K562 (cell line): ENCODE measurements at regions not wholly inside any gene's neighbourhood (a gene's known extent, or its start where the extent isn't known, plus 50 kb on each side); places are given as distances from the start of the nearest gene placed in this dataset.

ENCODE experiments used
- ATAC-seq: fragments of 200-7000 bp; cut with Tn5 transposase; 3 replicates; pipeline ENCODE4 v1.9.1; 2020; ENCODE audit warnings: moderate library complexity
- BruUV-seq: library from RNA; stranded (reverse); fragments of 400-500 nt; replicated peaks from 2 replicates; lab custom pipeline; 2021; lab: Mats Ljungman, UMichigan
- CTCF ChIA-PET: fragments of 300-600 bp; formaldehyde crosslinking; extraction: SDS; loops from one replicate; lab custom pipeline; 2021; ENCODE audit warnings: low intra/inter-chr PET ratio; lab: Yijun Ruan, JAX
- POLR2A ChIA-PET: fragments of 300-600, 350-650 bp; sonication (Branson Sonifier 250); formaldehyde crosslinking; extraction: SDS; loops from one replicate; lab custom pipeline; 2021; ENCODE audit warnings: antibody characterized with exemption, inconsistent platforms; lab: Yijun Ruan, JAX
- DNase-seq, 4 experiments: peaks; one replicate each; pipeline versions ENCODE4 v3.0.0 to v3.0.0-alpha.2; 2011 to 2018; ENCODE audit warnings: low spot score in 3 of 4, mixed read lengths in 3 of 4; ENCODE audit errors: extremely low read depth in 1 of 4
- FAIRE-seq: peaks from 2 replicates; lab custom pipeline; 2011; peaks lifted over from hg19 to GRCh38; lab: Jason Lieb, UNC
- H2AFZ ChIP-seq: 2 replicates; pipeline ENCODE4 v1.6.0; 2011; ENCODE audit warnings: low read depth, low read length, control low read depth, inconsistent platforms
- H3K27ac ChIP-seq: fragments of 200-600 bp; 3 replicates; pipeline ENCODE4 v1.8.0; 2011; ENCODE audit warnings: low read depth, mild to moderate bottlenecking, control low read depth, inconsistent platforms, low read length, moderate library complexity, mixed read lengths; ENCODE audit errors: extremely low read depth
- H3K27me3 ChIP-seq, 2 experiments: fragments of 300-600 bp in 1 of 2; 2 replicates in 1 of 2; 3 replicates in 1 of 2; pipeline versions ENCODE4 v1.6.0 to v1.8.0; 2011; ENCODE audit warnings: inconsistent platforms in 2 of 2, low read length in 2 of 2, mild to moderate bottlenecking in 1 of 2, mixed read lengths in 1 of 2, moderate library complexity in 1 of 2; ENCODE audit not compliant: control insufficient read depth in 2 of 2, insufficient read depth in 2 of 2
- H3K36me3 ChIP-seq: fragments of 300-600 bp; 3 replicates; pipeline ENCODE4 v1.8.0; 2011; ENCODE audit warnings: mild to moderate bottlenecking, low read length, inconsistent platforms; ENCODE audit not compliant: control insufficient read depth, insufficient read depth
- H3K4me1 ChIP-seq, 2 experiments: fragments of 200-600 bp in 1 of 2; replicated peaks in 1 of 2; 2 replicates in 1 of 2; 3 replicates in 1 of 2; pipeline versions ENCODE4 v1.5.1 to v1.8.0; 2011; ENCODE audit warnings: inconsistent platforms in 2 of 2, low read length in 2 of 2, mild to moderate bottlenecking in 1 of 2, mixed read lengths in 1 of 2, moderate library complexity in 1 of 2; ENCODE audit not compliant: control insufficient read depth in 2 of 2, insufficient read depth in 2 of 2
- H3K4me2 ChIP-seq: 2 replicates; pipeline ENCODE4 v1.6.1; 2011; ENCODE audit warnings: low read length, control low read depth, inconsistent platforms, mixed read lengths; ENCODE audit not compliant: insufficient read depth
- H3K4me3 ChIP-seq: fragments of 200-600 bp; sonication (generic), shearing (Covaris generic); 2 replicates; pipeline ENCODE4 v1.5.1; 2016; ENCODE audit warnings: control low read depth, inconsistent platforms
- H3K79me2 ChIP-seq: fragments of 200-600 bp; 3 replicates; pipeline ENCODE4 v1.8.0; 2011; ENCODE audit warnings: low read length, inconsistent platforms; ENCODE audit not compliant: control insufficient read depth, insufficient read depth
- H3K9ac ChIP-seq, 2 experiments: 2 replicates each; pipeline versions ENCODE4 v1.6.0 to v1.6.1; 2011; ENCODE audit warnings: low read depth in 2 of 2, low read length in 2 of 2, control low read depth in 1 of 2, inconsistent platforms in 1 of 2, mild to moderate bottlenecking in 1 of 2, mixed read lengths in 1 of 2; ENCODE audit not compliant: insufficient read depth in 1 of 2
- H3K9me1 ChIP-seq: one replicate; pipeline ENCODE4 v1.6.0; 2011; ENCODE audit warnings: inconsistent platforms, mild to moderate bottlenecking, low read length, moderate library complexity; ENCODE audit not compliant: control insufficient read depth, insufficient read depth
- H3K9me3 ChIP-seq: replicated peaks from 2 replicates; pipeline ENCODE4 v1.5.1; 2011; ENCODE audit warnings: low read depth, low read length, inconsistent platforms; ENCODE audit not compliant: control insufficient read depth, insufficient read depth
- H4K20me1 ChIP-seq: replicated peaks from 2 replicates; pipeline ENCODE4 v1.6.1; 2011; ENCODE audit warnings: low read length, inconsistent platforms, mixed read lengths; ENCODE audit not compliant: control insufficient read depth, insufficient read depth
- CREM ChIP-seq: IDR thresholded peaks from 2 replicates; pipeline ENCODE4 v1.6.1; 2014; ENCODE audit warnings: antibody characterized with exemption, low read depth
- GATAD2A ChIP-seq: fragments of 450-650 bp; IDR thresholded peaks from 2 replicates; pipeline ENCODE4 v1.6.1; 2017
- KDM2B ChIP-seq: fragments of 250-450 bp; sonication (Bioruptor Pico); IDR thresholded peaks from 2 replicates; pipeline ENCODE4 v1.8.0; 2021; ENCODE audit warnings: mild to moderate bottlenecking, moderate library complexity
- RBM17 ChIP-seq: fragments of 200-400 bp; formaldehyde crosslinking; IDR thresholded peaks from 2 replicates; pipeline ENCODE4 v1.6.1; 2017; ENCODE audit warnings: low read depth, mild to moderate bottlenecking, low read length, borderline replicate concordance
- SMARCE1 ChIP-seq: fragments of 450-650 bp; IDR thresholded peaks from 2 replicates; pipeline ENCODE4 v1.7.1; 2016; ENCODE audit warnings: mild to moderate bottlenecking
- SRF ChIP-seq, 2 experiments: fragments of 250-450, 450-650 bp in 1 of 2; sonication (Bioruptor Pico) in 1 of 2; sonication (generic) in 1 of 2; formaldehyde crosslinking; IDR thresholded peaks; 2 replicates each; pipeline versions ENCODE4 v1.5.0 to v1.5.1; 2020 to 2022; ENCODE audit warnings: mild to moderate bottlenecking in 1 of 2, missing genetic modification reagents in 1 of 2
- TARDBP ChIP-seq: fragments of 450-650 bp; IDR thresholded peaks from 2 replicates; pipeline ENCODE4 v1.6.1; 2016
- ZNF124 ChIP-seq: sonication (generic); formaldehyde crosslinking; IDR thresholded peaks from 2 replicates; pipeline ENCODE4 v1.8.1; 2022; ENCODE audit warnings: missing genetic modification reagents
- ZNF23 ChIP-seq: fragments of 250-450 bp; sonication (Bioruptor Pico); IDR thresholded peaks from 2 replicates; pipeline ENCODE4 v1.4.0; 2020; ENCODE audit warnings: mild to moderate bottlenecking
- WGBS: fragments of 100-300 bp; shearing (Covaris generic); methylation state at CpG from one replicate; pipeline ENCODE4 v1.1.6; 2016; ENCODE audit warnings: low coverage, mixed read lengths; ENCODE audit not compliant: insufficient coverage; ENCODE audit errors: missing lambda C conversion rate; 5-methylcytosine and 5-hydroxymethylcytosine counted together
- in situ Hi-C: fragments of 300-500 bp; cut with MboI; formaldehyde crosslinking; loops from 4 replicates; pipeline ENCODE4 v1.15.0; 2018; ENCODE audit warnings: inconsistent platforms, mixed read lengths
- intact Hi-C: fragments of 100-400 bp; cut with micrococcal nuclease; formaldehyde crosslinking; loops from 2 replicates; pipeline ENCODE4 v1.14.2; 2022
- TF ChIP-seq, protein P1 (sequence below): sonication (generic); formaldehyde crosslinking; IDR thresholded peaks from 2 replicates; pipeline ENCODE4 v1.8.0; 2022; ENCODE audit warnings: mild to moderate bottlenecking, missing genetic modification reagents, borderline replicate concordance

DNA sequence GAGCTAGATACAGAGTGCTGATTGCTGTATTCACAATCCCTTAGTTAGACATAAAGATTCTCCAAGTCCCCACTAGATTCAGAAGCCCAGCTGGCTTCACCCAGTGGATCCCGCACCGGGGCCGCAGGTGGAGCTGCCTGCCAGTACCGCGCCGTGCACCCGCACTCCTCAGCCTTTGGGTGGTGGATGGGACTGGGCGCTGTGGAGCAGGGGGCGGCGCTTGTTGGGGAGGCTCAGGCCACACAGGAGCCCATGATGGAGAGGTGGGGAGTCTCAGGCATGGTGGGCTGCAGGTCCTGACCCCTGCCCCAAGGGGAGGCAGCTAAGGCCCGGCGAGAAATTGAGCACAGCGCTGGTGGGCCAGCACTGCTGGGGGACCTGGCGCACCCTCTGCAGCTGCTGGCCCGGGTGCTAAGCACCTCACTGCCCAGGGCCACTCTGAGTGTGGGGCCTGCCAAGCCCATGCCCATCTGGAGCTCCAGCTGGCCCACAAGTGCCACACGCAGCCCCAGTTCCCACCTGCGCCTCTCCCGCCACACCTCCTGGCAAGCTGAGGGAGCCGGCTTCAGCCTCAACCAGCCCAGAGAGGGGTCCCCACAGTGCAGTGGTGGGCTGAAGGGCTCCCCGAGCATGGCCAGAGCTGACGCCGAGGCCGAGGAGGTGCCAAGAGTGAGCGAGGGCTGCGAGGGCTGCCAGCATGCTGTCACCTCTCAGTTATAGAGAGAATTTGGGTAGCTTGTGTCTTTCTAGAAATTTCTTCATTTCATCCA lies 417.6 kb downstream of the METTL15 start:
- DNase-seq, result no peak
- in situ Hi-C loops (no loop called here), intact Hi-C loops (loop anchor here (5.0 kb wide), 1 partner anchor 819 kb away; no protein-coding TSS in a partner anchor)
- no peak overlapping the region for H3K9ac ChIP-seq
- POLR2A ChIA-PET, result interaction anchor here (0.6 kb wide), 2 partner anchors 21 to 716 kb away, joined by 3 read pairs; no protein-coding TSS in a partner anchor
- 11% methylated on average over 14 of the region's 25 CpGs for WGBS
- BruUV-seq, result no TSS peak
- H3K79me2 ChIP-seq, result no peaks in the 10 kb centered on the region
- no peaks in the 10 kb centered on the region for H3K9me1 ChIP-seq
- no peaks in the 10 kb centered on the region for H3K4me1 ChIP-seq
- H3K4me2 ChIP-seq, result no peak overlapping the region
- H4K20me1 ChIP-seq, result no peaks in the 10 kb centered on the region
- CTCF ChIA-PET, result no interaction called here
- H3K9me3 ChIP-seq, result no peaks in the 10 kb centered on the region
- TF ChIP-seq, protein P1, sequence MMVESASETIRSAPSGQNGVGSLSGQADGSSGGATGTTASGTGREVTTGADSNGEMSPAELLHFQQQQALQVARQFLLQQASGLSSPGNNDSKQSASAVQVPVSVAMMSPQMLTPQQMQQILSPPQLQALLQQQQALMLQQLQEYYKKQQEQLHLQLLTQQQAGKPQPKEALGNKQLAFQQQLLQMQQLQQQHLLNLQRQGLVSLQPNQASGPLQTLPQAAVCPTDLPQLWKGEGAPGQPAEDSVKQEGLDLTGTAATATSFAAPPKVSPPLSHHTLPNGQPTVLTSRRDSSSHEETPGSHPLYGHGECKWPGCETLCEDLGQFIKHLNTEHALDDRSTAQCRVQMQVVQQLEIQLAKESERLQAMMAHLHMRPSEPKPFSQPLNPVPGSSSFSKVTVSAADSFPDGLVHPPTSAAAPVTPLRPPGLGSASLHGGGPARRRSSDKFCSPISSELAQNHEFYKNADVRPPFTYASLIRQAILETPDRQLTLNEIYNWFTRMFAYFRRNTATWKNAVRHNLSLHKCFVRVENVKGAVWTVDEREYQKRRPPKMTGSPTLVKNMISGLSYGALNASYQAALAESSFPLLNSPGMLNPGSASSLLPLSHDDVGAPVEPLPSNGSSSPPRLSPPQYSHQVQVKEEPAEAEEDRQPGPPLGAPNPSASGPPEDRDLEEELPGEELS (CRISPR knock-in tag), result no peak
- no peak for TF ChIP-seq SMARCE1
- no peak for TF ChIP-seq SRF (CRISPR knock-in tag; IDR thresholded peaks at IDR 0.05)
- TF ChIP-seq ZNF23 (CRISPR knock-in tag), result no peak
- no peak for TF ChIP-seq TARDBP
- no peak for TF ChIP-seq CREM
- TF ChIP-seq ZNF124 (CRISPR knock-in tag), result no peak
- no peak for TF ChIP-seq KDM2B
- TF ChIP-seq GATAD2A, result no peak
- no peak for TF ChIP-seq RBM17
- H3K36me3 ChIP-seq, result no peaks in the 10 kb centered on the region
- no peak for FAIRE-seq
- H3K4me3 ChIP-seq, result no peak overlapping the region
- H3K27me3 ChIP-seq, result no peaks in the 10 kb centered on the region
- no peak for ATAC-seq
- H3K27ac ChIP-seq, result no peak overlapping the region
- no peak overlapping the region for H2AFZ ChIP-seq
